T1000 (cell line): ENCODE measurements at regions not wholly inside any gene's neighbourhood (a gene's known extent, or its start where the extent isn't known, plus 50 kb on each side); places are given as distances from the start of the nearest gene placed in this dataset.

ENCODE experiments used
- DNase-seq: peaks from one replicate; lab custom pipeline; 2025; ENCODE audit warnings: mixed read lengths; lab: John Stamatoyannopoulos, UW

DNA sequence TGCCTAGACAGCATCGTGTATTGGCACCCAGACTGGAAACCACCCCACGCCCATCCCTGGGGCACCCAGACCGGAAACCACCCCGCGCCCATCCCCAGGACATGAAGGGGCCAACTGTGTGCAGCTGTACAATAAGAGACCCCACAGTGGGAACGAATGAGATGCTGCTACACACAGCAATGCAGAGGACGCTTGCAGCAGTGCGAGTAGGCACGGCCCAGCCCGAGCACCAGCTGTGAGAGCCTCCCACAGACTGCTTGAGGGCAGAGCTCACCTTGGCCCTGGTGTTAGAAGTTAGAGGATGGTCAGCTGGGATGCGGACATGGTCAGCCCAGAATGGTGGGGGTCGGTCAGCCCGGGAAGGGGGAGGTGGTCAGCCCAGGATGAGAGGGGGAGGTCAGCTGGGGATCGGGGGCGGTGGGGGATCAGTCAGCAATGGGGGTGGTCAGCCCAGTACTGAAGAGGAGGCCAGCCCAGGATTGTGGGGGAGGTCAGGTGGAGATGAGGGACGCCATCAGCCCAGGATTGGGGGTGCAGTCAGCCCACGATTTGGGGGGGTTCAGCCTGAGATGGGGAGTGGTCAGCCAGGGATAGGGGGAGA, 340.0 kb downstream of the C16orf95 start:
- no peak for DNase-seq

- no peak for DNase-seq
These were observed 338.7 kb downstream of the C16orf95 start for GRCh38 chr16:86978445-86979030.

DNA sequence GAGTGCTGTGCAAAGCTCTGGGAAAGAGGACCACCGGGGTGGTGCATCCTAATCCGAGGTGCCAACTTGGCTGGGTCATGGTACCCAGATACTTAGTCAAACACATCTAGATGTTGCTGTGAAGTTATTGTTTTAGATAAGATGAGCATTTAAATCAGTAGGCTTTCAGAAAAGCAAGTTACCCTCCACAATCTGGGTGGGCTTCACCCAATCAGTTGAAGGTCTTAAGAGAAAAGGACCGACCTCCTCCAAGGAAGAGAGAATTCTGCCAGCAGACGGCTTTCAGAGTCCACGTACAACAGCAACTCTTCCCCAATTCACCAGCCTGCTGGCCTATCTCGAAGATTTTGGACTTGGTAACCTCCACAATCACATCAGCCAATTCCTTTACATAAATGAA, 338.1 kb downstream of the C16orf95 start:
- DNase-seq: no peak

GRCh38 chr16:86979984-86980553, 337.1 kb downstream of the C16orf95 start:
- no peak for DNase-seq

- no peak for DNase-seq
These were observed 336.5 kb downstream of the C16orf95 start for GRCh38 chr16:86980644-86981043.

GRCh38 chr16:86982347-86982596, 334.9 kb downstream of the C16orf95 start:
- DNase-seq: no peak

DNA sequence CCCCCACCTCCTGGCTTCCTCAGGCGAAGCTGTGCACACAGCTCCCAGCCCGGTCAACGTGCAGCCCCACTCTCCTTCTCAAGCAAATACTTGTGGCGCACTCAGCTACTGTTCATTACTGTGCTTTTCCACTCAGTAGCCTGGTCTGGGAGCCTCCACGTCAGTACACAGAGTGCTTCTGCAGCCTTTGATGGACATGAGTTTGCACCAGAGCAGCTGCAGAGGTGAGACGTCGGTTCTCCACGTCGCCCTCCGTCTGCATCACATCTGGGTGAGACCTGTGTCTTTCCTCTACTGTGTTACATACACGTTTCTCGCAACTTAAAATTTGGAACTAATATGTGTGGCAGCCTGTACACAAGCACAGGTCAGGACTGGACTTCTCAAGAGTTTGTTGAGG, 334.3 kb downstream of the C16orf95 start:
- DNase-seq: no peak

- no peak for DNase-seq
These were observed 333.6 kb downstream of the C16orf95 start for GRCh38 chr16:86983621-86984020.

DNA sequence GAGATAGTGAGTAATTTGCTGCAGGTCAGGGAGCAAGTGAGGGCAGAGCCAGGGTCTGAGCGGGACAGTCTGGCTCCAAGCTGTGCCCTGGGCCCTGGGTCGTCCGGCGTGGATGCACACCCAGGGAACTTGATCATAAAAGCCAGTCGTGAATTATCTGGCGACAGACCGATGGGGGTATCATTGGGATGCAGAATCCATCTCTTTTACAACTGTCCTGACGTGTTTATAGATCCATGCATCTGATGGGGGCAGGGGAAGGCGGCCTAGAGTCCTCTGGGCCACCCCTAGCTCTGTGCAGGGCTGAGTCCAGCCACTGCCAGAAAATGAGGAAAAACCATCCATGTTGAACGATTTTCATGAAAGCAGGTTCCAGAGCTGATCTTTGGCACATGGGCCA, 332.8 kb downstream of the C16orf95 start:
- DNase-seq: no peak

DNA sequence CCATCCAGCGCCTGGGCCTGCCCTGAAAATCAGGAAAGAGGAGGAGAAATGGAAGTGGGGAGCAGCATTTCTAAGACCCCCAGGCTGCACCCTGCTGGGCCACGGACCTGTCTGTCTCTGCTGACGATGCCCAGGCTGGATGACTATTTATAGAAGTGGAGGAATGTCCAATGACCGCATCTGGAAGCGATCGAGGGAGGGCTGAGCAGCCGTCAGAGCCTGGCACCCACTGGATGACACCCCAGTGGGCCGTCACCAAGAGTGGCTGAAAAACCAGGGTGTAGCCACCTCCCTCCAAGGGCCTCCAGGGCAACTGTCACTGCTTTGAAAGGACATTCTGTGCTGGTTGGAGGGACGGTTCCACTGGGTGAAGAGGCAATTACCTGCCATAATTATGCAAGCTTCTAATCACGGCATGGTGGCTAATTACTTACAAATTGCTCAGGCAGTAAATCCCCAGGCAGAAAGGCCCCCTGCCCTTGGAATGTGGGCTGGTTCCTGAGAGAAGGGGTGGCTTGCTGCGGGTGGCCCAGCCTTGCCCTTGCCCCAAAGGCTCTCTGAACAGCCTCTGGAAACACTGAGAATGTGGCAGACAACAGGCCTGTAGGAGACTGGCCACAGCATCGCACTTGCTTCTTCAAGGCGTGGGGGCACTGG, 332.1 kb downstream of the C16orf95 start:
- DNase-seq: no peak

- DNase-seq: no peak
These were observed 331.6 kb downstream of the C16orf95 start for GRCh38 chr16:86985648-86986015.

DNA sequence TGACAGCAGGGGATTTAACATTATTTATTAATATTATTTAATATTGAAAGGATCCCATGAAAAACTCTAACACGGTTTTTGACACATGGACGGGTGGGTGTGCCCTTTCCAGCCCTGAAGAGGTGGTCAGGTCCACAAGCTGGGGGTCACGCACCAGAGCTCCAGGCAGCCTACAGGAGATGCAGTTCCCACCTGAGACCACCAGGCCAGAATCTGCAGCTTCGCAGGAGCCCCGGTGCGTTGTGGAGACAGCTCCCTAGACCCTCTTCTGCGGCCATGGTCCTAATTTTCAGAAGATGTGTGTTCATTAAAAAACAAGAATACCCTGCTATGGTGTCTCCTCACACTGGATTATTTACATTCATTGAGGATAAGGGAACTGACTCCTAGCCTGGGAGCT, 331.1 kb downstream of the C16orf95 start:
- no peak for DNase-seq

DNA sequence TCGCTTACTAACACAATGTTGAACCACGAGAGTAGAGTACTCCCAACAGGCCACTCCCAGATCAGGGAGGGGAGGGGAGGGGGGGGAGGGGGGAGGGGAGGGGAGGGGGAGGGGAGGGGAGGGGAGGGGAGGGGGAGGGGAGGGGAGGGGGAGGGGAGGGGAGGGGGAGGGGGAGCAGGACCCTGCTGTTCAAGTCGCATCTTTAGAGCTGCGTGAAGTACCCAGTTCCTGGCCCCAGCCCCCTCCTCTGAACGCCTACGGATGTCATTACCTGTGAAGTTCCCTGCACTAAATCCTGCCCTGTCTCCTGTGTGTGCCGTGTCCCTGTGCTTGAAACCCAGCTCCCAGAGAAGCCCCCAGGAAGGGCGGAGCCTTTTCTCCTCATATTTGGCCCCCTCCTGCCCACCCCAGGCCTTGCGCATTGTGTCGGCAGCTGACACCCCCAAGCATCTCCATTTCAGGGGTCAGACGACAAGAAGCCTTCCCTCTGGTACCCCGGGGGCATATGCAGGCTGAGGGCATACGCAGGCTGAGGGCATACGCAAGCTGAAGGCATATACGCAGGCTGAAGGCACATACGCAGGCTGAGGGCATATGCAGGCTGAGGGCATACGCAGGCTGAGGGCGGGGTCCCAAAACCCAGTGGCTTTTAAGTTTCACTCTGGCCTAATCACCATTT, 330.2 kb downstream of the C16orf95 start:
- DNase-seq: no peak

- no peak for DNase-seq
These were observed 329.2 kb downstream of the C16orf95 start for GRCh38 chr16:86987746-86988670.

DNA sequence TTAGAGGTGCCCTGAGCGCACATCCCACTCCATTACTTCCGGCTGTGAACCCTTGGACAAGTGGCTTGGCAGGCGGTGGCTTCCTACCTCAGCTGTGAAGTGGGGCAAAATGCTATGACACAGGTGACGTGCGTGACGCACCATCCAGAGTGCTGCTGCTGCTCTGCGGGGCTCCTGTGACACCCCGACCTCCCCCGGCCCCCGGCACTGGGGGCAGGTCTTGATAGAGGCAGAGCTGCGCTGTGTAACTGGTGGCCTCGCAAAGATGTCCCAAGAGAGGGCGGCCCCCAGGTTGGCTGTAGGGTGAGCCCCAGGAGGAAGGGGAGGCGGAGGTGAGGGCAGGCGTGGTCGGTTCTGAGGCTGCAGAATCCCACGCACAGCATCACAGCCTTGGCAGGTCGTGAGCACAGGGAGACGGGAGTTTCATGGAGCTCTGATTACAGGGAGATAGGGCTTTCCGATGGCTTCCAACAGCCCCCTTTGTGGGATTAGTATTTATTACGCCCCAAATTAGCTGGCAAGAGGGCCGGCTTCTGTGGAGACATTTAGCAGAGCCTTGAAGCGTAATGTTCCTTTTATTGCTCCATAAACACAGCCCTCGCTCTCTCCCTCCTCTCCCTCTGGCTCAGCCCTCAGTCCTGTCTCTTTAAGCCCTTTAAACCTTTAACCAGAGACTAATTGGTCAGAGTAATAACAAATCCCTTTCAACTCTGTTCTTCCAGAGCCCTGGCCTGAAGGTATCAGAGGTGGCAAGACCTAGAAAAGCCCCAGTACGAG, 328.1 kb downstream of the C16orf95 start:
- DNase-seq: no peak

GRCh38 chr16:86990451-86990850, 326.7 kb downstream of the C16orf95 start:
- no peak for DNase-seq

GRCh38 chr16:86991679-86992078, 325.5 kb downstream of the C16orf95 start:
- no peak for DNase-seq

DNA sequence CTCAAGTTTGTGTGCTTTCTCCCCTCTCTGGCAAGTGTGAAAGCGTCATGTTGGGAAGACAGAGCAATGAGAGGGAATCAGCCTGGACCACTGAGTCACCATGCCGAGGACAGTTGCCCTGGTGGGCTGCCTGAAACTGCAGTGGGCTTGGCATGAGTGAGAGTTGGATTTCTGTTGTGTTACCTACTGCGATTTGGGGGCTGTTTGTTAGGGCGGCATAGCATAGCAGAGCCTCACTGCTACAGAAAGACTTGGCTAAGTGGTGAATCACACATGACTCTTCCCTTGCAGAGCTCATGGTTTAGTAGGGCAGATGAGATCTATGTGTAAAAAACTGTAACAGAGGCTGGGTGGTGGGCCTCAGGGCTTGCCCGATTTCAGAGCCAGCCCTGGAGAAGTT, 324.6 kb downstream of the C16orf95 start:
- no peak for DNase-seq

DNA sequence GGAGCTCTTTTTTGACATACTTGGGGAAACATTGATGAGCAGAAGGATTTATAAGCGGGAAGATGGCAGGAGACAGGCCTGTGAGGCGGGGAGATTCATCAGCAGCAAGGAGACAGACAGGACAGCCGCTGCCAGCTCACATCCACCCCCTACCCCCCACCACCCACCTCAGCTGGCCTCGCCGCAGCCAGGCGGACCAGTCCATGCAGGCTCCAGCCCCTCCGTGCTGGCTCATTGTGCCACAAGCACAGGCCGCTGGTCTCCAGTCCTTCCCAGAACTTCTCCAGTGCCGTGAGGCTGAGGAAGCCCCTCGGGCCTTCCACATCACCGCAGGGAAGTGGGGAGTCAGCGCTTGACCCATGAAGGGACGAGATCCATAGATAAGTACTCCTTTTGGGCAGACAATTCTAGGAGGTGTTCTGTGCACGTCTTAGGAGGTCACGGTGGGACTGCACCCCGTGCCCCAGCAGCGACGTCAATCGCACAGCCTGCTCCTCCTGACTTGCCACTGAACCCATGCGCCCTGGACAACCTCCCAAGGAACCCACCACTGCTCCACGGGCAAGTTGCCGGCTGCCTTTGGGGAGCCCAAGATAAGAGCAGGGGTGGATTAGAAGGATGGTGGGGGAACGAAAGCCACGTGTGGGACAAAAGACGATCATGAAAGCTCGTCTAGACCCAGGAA, 323.6 kb downstream of the C16orf95 start:
- DNase-seq: no peak

- no peak for DNase-seq
These were observed 323.0 kb downstream of the C16orf95 start for GRCh38 chr16:86994215-86994614.
